Stomach (tissue), 8 donors: ENCODE measurements at regions not wholly inside any gene's neighbourhood (a gene's known extent, or its start where the extent isn't known, plus 50 kb on each side); places are given as distances from the start of the nearest gene placed in this dataset.
"Not testable (repeated sequence)": the region's sequence is repeated elsewhere in the genome, so short reads cannot be mapped to it uniquely, and the experiment has no call there.

ENCODE experiments used
- DNase-seq, 2 donors: peaks; one replicate each; pipeline versions ENCODE4 v3.0.0 to v3.0.0-alpha.2; 2013 to 2019
- H3K27ac ChIP-seq, 5 donors: fragments of 200-600 bp in 4 of 5; sonication (generic) in 4 of 5; one replicate each; pipeline ENCODE4 v1.5.1; 2013 to 2019; ENCODE audit warnings: mild to moderate bottlenecking in 1 of 5, moderate library complexity in 1 of 5
- H3K27me3 ChIP-seq, 3 donors: fragments of 200-600 bp; sonication (generic); one replicate each; pipeline ENCODE4 v1.5.1; 2017 to 2019; ENCODE audit warnings: mixed run types in 1 of 3
- H3K36me3 ChIP-seq, 4 donors: fragments of 200-600 bp; sonication (generic); 1 replicate in 3 of 4; 2 replicates in 1 of 4; pipeline ENCODE4 v1.5.1; 2016 to 2019
- H3K4me1 ChIP-seq, 4 donors: fragments of 200-600 bp; sonication (generic); one replicate each; pipeline ENCODE4 v1.5.1; 2016 to 2019
- H3K4me3 ChIP-seq, 4 donors: fragments of 200-600 bp; sonication (generic) in 3 of 4; one replicate each; pipeline ENCODE4 v1.5.1; 2016 to 2019; ENCODE audit warnings: mild to moderate bottlenecking in 1 of 4
- H3K9me3 ChIP-seq, 4 donors: fragments of 200-600 bp; sonication (generic); one replicate each; pipeline ENCODE4 v1.5.1; 2016 to 2019
- EP300 ChIP-seq: sonication (generic); formaldehyde crosslinking; IDR thresholded peaks from one replicate; pipeline ENCODE4 v1.6.1; 2017; ENCODE audit warnings: antibody characterized with exemption
- POLR2A ChIP-seq, 4 donors: fragments of 450-650 bp; IDR thresholded peaks; one replicate each; pipeline ENCODE4 v1.6.1; 2016; ENCODE audit warnings: antibody characterized with exemption in 4 of 4, control low read depth in 2 of 4, mild to moderate bottlenecking in 1 of 4, moderate library complexity in 1 of 4
- POLR2AphosphoS5 ChIP-seq, 3 donors: sonication (generic); formaldehyde crosslinking; IDR thresholded peaks; one replicate each; pipeline ENCODE4 v1.6.1; 2016; ENCODE audit warnings: antibody characterized with exemption in 3 of 3
- WGBS, 5 donors: extraction: QIAGEN DNeasy Blood & Tissue Kit in 3 of 5; methylation state at CpG; one replicate each; pipeline versions ENCODE4 v1.1.5 to v1.1.7; 2013 to 2018; 5-methylcytosine and 5-hydroxymethylcytosine counted together
- intact Hi-C: fragments of 100-400 bp; cut with DNase I; formaldehyde crosslinking; loops from one replicate; pipeline ENCODE4 v1.15.1; 2023; ENCODE audit warnings: low total_unique reads
- TF ChIP-seq, protein P1 (sequence below), 7 experiments: fragments of 450-650 bp in 4 of 7; fragments of 200-600 bp in 3 of 7; sonication (generic) in 3 of 7; IDR thresholded peaks; one replicate each; pipeline ENCODE4 v1.5.1; 2016 to 2019; ENCODE audit warnings: antibody characterized with exemption in 7 of 7, control low read depth in 2 of 7, mild to moderate bottlenecking in 1 of 7
- donor health status: healthy with polysubstance abuse.
- donor health status: Bipolar disorder and iron deficiency.
- donor health status: healthy.

- intact Hi-C loops = no loop called here
- no peaks in the 10 kb centered on the region for H3K36me3 ChIP-seq
- H3K27me3 ChIP-seq = no peaks in the 10 kb centered on the region
- WGBS, 5 donors = 44 to 69% (median 61%) methylated on average over 4 of the region's 4 CpGs
- no peaks in the 10 kb centered on the region for H3K4me1 ChIP-seq
- H3K9me3 ChIP-seq = peaks cover 0 to 7% (median 0%) of the 10 kb centered on the region in 4 donors
- no peak overlapping the region for H3K27ac ChIP-seq
- TF ChIP-seq POLR2AphosphoS5 (IDR thresholded peaks at IDR 0.05) (no peak), EP300 (no peak), POLR2A (IDR thresholded peaks at IDR 0.05) (no peak)
- TF ChIP-seq, protein P1, sequence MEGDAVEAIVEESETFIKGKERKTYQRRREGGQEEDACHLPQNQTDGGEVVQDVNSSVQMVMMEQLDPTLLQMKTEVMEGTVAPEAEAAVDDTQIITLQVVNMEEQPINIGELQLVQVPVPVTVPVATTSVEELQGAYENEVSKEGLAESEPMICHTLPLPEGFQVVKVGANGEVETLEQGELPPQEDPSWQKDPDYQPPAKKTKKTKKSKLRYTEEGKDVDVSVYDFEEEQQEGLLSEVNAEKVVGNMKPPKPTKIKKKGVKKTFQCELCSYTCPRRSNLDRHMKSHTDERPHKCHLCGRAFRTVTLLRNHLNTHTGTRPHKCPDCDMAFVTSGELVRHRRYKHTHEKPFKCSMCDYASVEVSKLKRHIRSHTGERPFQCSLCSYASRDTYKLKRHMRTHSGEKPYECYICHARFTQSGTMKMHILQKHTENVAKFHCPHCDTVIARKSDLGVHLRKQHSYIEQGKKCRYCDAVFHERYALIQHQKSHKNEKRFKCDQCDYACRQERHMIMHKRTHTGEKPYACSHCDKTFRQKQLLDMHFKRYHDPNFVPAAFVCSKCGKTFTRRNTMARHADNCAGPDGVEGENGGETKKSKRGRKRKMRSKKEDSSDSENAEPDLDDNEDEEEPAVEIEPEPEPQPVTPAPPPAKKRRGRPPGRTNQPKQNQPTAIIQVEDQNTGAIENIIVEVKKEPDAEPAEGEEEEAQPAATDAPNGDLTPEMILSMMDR (IDR thresholded peaks at IDR 0.05) = no peak
- H3K4me3 ChIP-seq = no peak overlapping the region
- DNase-seq = no peak
These were observed 132.6 kb upstream of the MXRA5 start for GRCh38 chrX:3479026-3479425.

DNA sequence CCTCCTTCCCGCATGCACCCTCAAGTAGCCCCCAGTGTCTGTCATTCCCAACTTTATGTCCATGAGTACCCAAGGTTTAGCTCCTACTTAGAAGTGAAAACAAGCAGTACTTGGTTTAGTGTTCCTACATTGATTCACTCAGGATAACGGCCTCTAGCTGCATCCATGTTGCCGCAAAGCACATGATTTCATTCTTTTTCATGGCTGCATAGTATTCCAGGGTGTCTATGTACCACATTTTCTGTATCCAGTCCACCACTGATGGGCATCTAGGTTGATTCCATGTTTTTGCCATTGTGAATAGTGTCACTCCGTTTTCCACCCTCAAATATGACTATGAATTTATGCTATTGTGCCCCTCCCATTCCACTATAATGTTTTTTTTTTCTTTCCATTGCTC is 130.5 kb upstream of the MXRA5 start:
- H3K27ac ChIP-seq = no peak overlapping the region
- H3K27me3 ChIP-seq = no peaks in the 10 kb centered on the region
- intact Hi-C loops = no loop called here
- no peaks in the 10 kb centered on the region for H3K4me1 ChIP-seq
- peaks cover 0 to 7% (median 0%) of the 10 kb centered on the region in 4 donors for H3K9me3 ChIP-seq
- WGBS, 5 donors = 77 to 95% (median 81%) methylated on average over 4 of the region's 4 CpGs
- DNase-seq = no peak
- TF ChIP-seq, protein P1 (IDR thresholded peaks at IDR 0.05) = no peak
- TF ChIP-seq EP300 (no peak), POLR2AphosphoS5 (IDR thresholded peaks at IDR 0.05) (no peak), POLR2A (IDR thresholded peaks at IDR 0.05) (no peak)
- H3K36me3 ChIP-seq = no peaks in the 10 kb centered on the region
- no peak overlapping the region for H3K4me3 ChIP-seq

- H3K36me3 ChIP-seq, H3K9me3 ChIP-seq, H3K4me3 ChIP-seq, H3K27me3 ChIP-seq, H3K4me1 ChIP-seq, intact Hi-C loops: not testable (repeated sequence)
- WGBS, 5 donors = 24 to 60% (median 38%) methylated on average over 7 of the region's 7 CpGs
- TF ChIP-seq POLR2AphosphoS5 (IDR thresholded peaks at IDR 0.05) = peak in 2 of 3 donors; percentile 55 to 63
- peak overlapping the region in 2 of 5 donors; percentile 27 to 32 for H3K27ac ChIP-seq
- DNase-seq = peak in 1 of 2 donors; percentile 62
These were observed 123.8 kb upstream of the MXRA5 start for GRCh38 chrX:3470211-3470679.

DNA sequence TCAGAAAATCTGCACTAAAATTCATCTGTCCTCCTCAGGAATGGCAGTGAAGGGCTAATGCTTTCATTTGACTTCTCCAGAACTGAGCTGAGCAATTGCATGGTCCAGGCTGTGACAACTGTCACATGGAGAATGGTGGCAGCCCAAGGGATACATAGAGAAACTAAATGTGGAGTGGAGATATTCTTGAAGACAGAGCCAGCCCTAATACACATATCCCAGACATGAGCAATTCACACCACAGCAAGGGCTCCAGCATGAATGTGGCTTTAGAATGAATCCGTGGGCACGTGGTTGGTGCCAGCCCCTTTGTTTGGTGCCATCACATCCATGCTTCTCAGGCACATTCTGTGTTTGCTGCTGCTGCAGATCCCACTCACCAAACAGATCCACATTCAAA is 121.6 kb upstream of the MXRA5 start:
- no peaks in the 10 kb centered on the region for H3K9me3 ChIP-seq

GRCh38 chrX:3465017-3465416 is 118.6 kb upstream of the MXRA5 start:
- DNase-seq = no peak
- no peaks in the 10 kb centered on the region for H3K36me3 ChIP-seq
- no peaks in the 10 kb centered on the region for H3K4me1 ChIP-seq
- H3K9me3 ChIP-seq = no peaks in the 10 kb centered on the region
- no peaks in the 10 kb centered on the region for H3K27me3 ChIP-seq
- WGBS, 5 donors = 59 to 90% (median 75%) methylated on average over 4 to 5 of the region's 5 CpGs
- no peak overlapping the region for H3K27ac ChIP-seq
- TF ChIP-seq EP300 (no peak), POLR2AphosphoS5 (IDR thresholded peaks at IDR 0.05) (no peak), POLR2A (IDR thresholded peaks at IDR 0.05) (no peak)
- TF ChIP-seq, protein P1 (IDR thresholded peaks at IDR 0.05) = no peak
- no peak overlapping the region for H3K4me3 ChIP-seq
- intact Hi-C loops = no loop called here

More for the DNA sequence above, 121.6 kb upstream of the MXRA5 start:
- H3K4me1 ChIP-seq = no peaks in the 10 kb centered on the region
- DNase-seq = no peak
- intact Hi-C loops = no loop called here
- no peak for TF ChIP-seq POLR2A (IDR thresholded peaks at IDR 0.05)
- H3K4me3 ChIP-seq = no peak overlapping the region
- H3K27me3 ChIP-seq = no peaks in the 10 kb centered on the region
- H3K27ac ChIP-seq = no peak overlapping the region
- H3K36me3 ChIP-seq = no peaks in the 10 kb centered on the region
- WGBS, 5 donors = 87 to 100% (median 92%) methylated on average over 2 of the region's 2 CpGs
